ENCODE measurements at regions not wholly inside any gene's neighbourhood (a gene's known extent, or its start where the extent isn't known, plus 50 kb on each side); places are given as distances from the start of the nearest gene placed in this dataset.

GRCh38 chr4:181021213-181021612 is 1222.0 kb upstream of the TENM3 start:
- no peak for TF ChIP-seq CTCF (IDR thresholded peaks at IDR 0.05; ENCODE audit: borderline replicate concordance, extremely low read depth, low read length, poor library complexity, severe bottlenecking)
- TF ChIP-seq EZH2 (IDR thresholded peaks at IDR 0.05; ENCODE audit: borderline replicate concordance, low read depth, low read length, severe bottlenecking) = no peak
